ENCODE measurements at regions not wholly inside any gene's neighbourhood (a gene's known extent, or its start where the extent isn't known, plus 50 kb on each side); places are given as distances from the start of the nearest gene placed in this dataset.
A peak's percentile ranks its signal among the peaks of the same experiment; 100 is the strongest.

- DNase-seq (ENCODE audit: low read depth): no peak
Observed at GRCh38 chr4:136934601-136935000, 597.7 kb downstream of the PCDH18 start.

- DNase-seq (ENCODE audit: low read depth): no peak
Observed at GRCh38 chr4:136931781-136932180, 600.5 kb downstream of the PCDH18 start.

GRCh38 chr4:136928957-136929411, 603.3 kb downstream of the PCDH18 start:
- no peak for DNase-seq (ENCODE audit: low read depth)

GRCh38 chr4:136927172-136927571, 605.1 kb downstream of the PCDH18 start:
- DNase-seq (ENCODE audit: low read depth): peak; percentile 71

- no peak for DNase-seq (ENCODE audit: low read depth)
Observed at GRCh38 chr4:136925203-136925602, 607.1 kb downstream of the PCDH18 start.

- no peak for DNase-seq (ENCODE audit: low read depth)
Observed at GRCh38 chr4:136922066-136922465, 610.2 kb downstream of the PCDH18 start.

- no peak for DNase-seq (ENCODE audit: low read depth)
Observed at GRCh38 chr4:136920092-136920881, 612.0 kb downstream of the PCDH18 start.

GRCh38 chr4:136918772-136919171, 613.5 kb downstream of the PCDH18 start:
- DNase-seq (ENCODE audit: low read depth): peak; percentile 21

GRCh38 chr4:136917312-136918110, 614.8 kb downstream of the PCDH18 start:
- DNase-seq (ENCODE audit: low read depth): no peak

GRCh38 chr4:136909626-136910025, 622.7 kb downstream of the PCDH18 start:
- no peak for DNase-seq (ENCODE audit: low read depth)

- DNase-seq (ENCODE audit: low read depth): no peak
Observed at GRCh38 chr4:136908122-136908521, 624.2 kb downstream of the PCDH18 start.

- DNase-seq (ENCODE audit: low read depth): peak; percentile 20
Observed at GRCh38 chr4:136900696-136901095, 631.6 kb downstream of the PCDH18 start.

GRCh38 chr4:136898590-136899248, 633.6 kb downstream of the PCDH18 start:
- no peak for DNase-seq (ENCODE audit: low read depth)

GRCh38 chr4:136893573-136893972, 638.7 kb downstream of the PCDH18 start:
- DNase-seq (ENCODE audit: low read depth): no peak

GRCh38 chr4:136881666-136882065, 650.6 kb downstream of the PCDH18 start:
- no peak for DNase-seq (ENCODE audit: low read depth)

GRCh38 chr4:136873555-136873954, 658.7 kb downstream of the PCDH18 start:
- DNase-seq (ENCODE audit: low read depth): no peak

GRCh38 chr4:136867465-136867864, 664.8 kb downstream of the PCDH18 start:
- no peak for DNase-seq (ENCODE audit: low read depth)

GRCh38 chr4:136865526-136865925, 666.8 kb downstream of the PCDH18 start:
- no peak for DNase-seq (ENCODE audit: low read depth)

GRCh38 chr4:136864604-136865185, 667.6 kb downstream of the PCDH18 start:
- DNase-seq (ENCODE audit: low read depth): peak; percentile 63

- peak; percentile 13 for DNase-seq (ENCODE audit: low read depth)
Observed at GRCh38 chr4:136863756-136864155, 668.5 kb downstream of the PCDH18 start.

GRCh38 chr4:136862653-136863052, 669.6 kb downstream of the PCDH18 start:
- no peak for DNase-seq (ENCODE audit: low read depth)

GRCh38 chr4:136861091-136861490, 671.2 kb downstream of the PCDH18 start:
- no peak for DNase-seq (ENCODE audit: low read depth)

Measured in HT1080 (cell line).